Colonic mucosa (tissue), 4 donors: ENCODE measurements at regions not wholly inside any gene's neighbourhood (a gene's known extent, or its start where the extent isn't known, plus 50 kb on each side); places are given as distances from the start of the nearest gene placed in this dataset.
"Not testable (repeated sequence)": the region's sequence is repeated elsewhere in the genome, so short reads cannot be mapped to it uniquely, and the experiment has no call there.

Source experiments
- DNase-seq: peaks from one replicate; pipeline ENCODE4 v3.0.0-alpha.2; 2020
- H3K27ac ChIP-seq: fragments of 200-600 bp; one replicate; pipeline ENCODE4 v1.8.0; 2021
- H3K27me3 ChIP-seq: fragments of 200-600 bp; one replicate; pipeline ENCODE4 v1.8.0; 2021
- H3K36me3 ChIP-seq: fragments of 200-600 bp; one replicate; pipeline ENCODE4 v1.8.0; 2021
- H3K4me1 ChIP-seq: fragments of 200-600 bp; one replicate; pipeline ENCODE4 v1.8.0; 2021; ENCODE audit warnings: mild to moderate bottlenecking
- H3K4me3 ChIP-seq: fragments of 200-600 bp; one replicate; pipeline ENCODE4 v1.8.0; 2021
- H3K9ac ChIP-seq, 2 donors: one replicate each; pipeline ENCODE4 v1.7.0; 2013; ENCODE audit warnings: control low read depth in 2 of 2, low read depth in 2 of 2, low read length in 2 of 2
- H3K9me3 ChIP-seq: fragments of 200-600 bp; one replicate; pipeline ENCODE4 v1.8.0; 2021
- CTCF ChIP-seq: fragments of 200-600 bp; IDR thresholded peaks from one replicate; pipeline ENCODE4 v1.8.0; 2022; ENCODE audit warnings: antibody characterized with exemption, mild to moderate bottlenecking
- intact Hi-C: fragments of 100-400 bp; cut with DNase I; formaldehyde crosslinking; loops from one replicate; pipeline ENCODE4 v1.14.1; 2022
- donor health status: healthy.
- donor health status: DM: no; HTN: no; CAD: no.
- donor health status: DM: no; HTN: no; CAD: no.

GRCh38 chr6:166796610-166797009 lies 159.7 kb downstream of the RNASET2 start:
- TF ChIP-seq CTCF, result no peak
- Histone ChIP-seq H3K4me3 (no peak overlapping the region), H3K4me1 (no peaks in the 10 kb centered on the region), H3K27me3 (no peaks in the 10 kb centered on the region), H3K27ac (no peak overlapping the region), H3K9ac (no peak overlapping the region), H3K36me3 (no peaks in the 10 kb centered on the region), H3K9me3 (no peaks in the 10 kb centered on the region)
- intact Hi-C loops, result no loop called here
- DNase-seq, result no peak

- Histone ChIP-seq H3K9ac (no peak overlapping the region), H3K4me1 (no peaks in the 10 kb centered on the region), H3K27ac (no peak overlapping the region), H3K4me3 (no peak overlapping the region), H3K36me3 (no peaks in the 10 kb centered on the region), H3K27me3 (no peaks in the 10 kb centered on the region), H3K9me3 (no peaks in the 10 kb centered on the region)
- intact Hi-C loops, result no loop called here
- no peak for TF ChIP-seq CTCF
- DNase-seq, result no peak
Observed at GRCh38 chr6:166795879-166796278, 160.5 kb downstream of the RNASET2 start.

GRCh38 chr6:166790808-166791207 lies 163.8 kb upstream of the RPS6KA2 start:
- H3K27me3 ChIP-seq, H3K9me3 ChIP-seq, H3K4me3 ChIP-seq, H3K4me1 ChIP-seq, intact Hi-C loops, H3K27ac ChIP-seq, DNase-seq, H3K36me3 ChIP-seq, H3K9ac ChIP-seq: not testable (repeated sequence)

- intact Hi-C loops, result loop anchor here (5.0 kb wide), 1 partner anchor 203 kb away; no protein-coding TSS in a partner anchor
- H3K9ac ChIP-seq, H3K27me3 ChIP-seq, H3K4me1 ChIP-seq, H3K9me3 ChIP-seq, H3K36me3 ChIP-seq, H3K27ac ChIP-seq, DNase-seq, H3K4me3 ChIP-seq: not testable (repeated sequence)
Observed at GRCh38 chr6:166788846-166789529, 161.9 kb upstream of the RPS6KA2 start.

- peak; percentile 71 for TF ChIP-seq CTCF
- Histone ChIP-seq H3K27ac (no peak overlapping the region), H3K9me3 (no peaks in the 10 kb centered on the region), H3K9ac (no peak overlapping the region), H3K27me3 (no peaks in the 10 kb centered on the region), H3K4me1 (no peaks in the 10 kb centered on the region), H3K36me3 (no peaks in the 10 kb centered on the region), H3K4me3 (no peak overlapping the region)
- intact Hi-C loops, result loop anchor here (5.0 kb wide), 1 partner anchor 206 kb away; no protein-coding TSS in a partner anchor
- DNase-seq, result peak; percentile 27
Observed at GRCh38 chr6:166786704-166787293, 159.7 kb upstream of the RPS6KA2 start.

GRCh38 chr6:166785131-166785530 lies 158.1 kb upstream of the RPS6KA2 start:
- H3K27ac ChIP-seq, result no peak overlapping the region
- no peaks in the 10 kb centered on the region for H3K36me3 ChIP-seq
- no peaks in the 10 kb centered on the region for H3K27me3 ChIP-seq
- no peaks in the 10 kb centered on the region for H3K9me3 ChIP-seq
- no peak overlapping the region for H3K4me3 ChIP-seq
- no peaks in the 10 kb centered on the region for H3K4me1 ChIP-seq
- intact Hi-C loops, result loop anchor here (5.0 kb wide), 1 partner anchor 207 kb away; no protein-coding TSS in a partner anchor
- H3K9ac ChIP-seq, result no peak overlapping the region
- no peak for TF ChIP-seq CTCF
- no peak for DNase-seq
